ENCODE measurements at regions not wholly inside any gene's neighbourhood (a gene's known extent, or its start where the extent isn't known, plus 50 kb on each side); places are given as distances from the start of the nearest gene placed in this dataset.

DNA sequence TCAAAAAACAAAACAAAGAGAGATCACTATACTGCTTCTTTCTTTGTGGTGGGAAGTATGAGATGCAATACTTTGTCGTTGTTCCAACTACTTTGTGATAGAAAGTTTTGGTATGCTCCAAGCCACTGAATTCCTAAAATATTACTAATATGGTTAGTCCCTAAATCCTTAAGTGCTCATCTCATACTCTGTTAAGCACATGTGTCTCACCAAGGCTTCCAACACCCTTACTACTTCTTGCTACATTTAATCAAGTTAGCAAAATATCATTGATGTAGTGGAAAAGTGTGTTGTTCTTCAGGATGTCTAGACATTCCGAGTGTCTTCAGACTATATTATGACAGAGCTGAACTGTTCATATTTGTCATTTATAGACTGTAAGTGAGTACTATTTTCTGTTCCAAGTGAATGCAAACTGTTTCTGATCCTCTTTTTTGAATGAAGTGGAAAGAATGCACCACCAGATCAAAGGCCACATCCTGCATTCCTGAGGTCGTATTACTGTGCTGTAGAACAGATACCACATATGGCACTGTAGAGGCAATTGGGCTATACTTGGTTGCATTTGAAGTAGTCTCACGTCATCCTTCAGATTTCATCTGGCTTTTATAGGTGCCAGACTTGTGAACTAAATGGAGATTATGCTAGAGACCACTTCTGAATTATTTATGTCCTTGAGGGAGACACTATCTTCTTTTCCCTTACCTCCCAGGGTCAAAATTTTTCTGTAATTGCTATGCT lies 298.4 kb upstream of the ZNF521 start:
- Mint-ChIP-seq H3K4me1 (peaks cover 12% of the 10 kb centered on the region), H3K4me3 (no peak overlapping the region), H3K9me3 (no peaks in the 10 kb centered on the region), H3K27ac (no peak overlapping the region), H3K36me3 (ENCODE audit: low read depth) (no peaks in the 10 kb centered on the region), H3K27me3 (ENCODE audit: low read depth, poor library complexity) (peaks cover 3% of the 10 kb centered on the region)
- TF ChIP-seq, protein P1, sequence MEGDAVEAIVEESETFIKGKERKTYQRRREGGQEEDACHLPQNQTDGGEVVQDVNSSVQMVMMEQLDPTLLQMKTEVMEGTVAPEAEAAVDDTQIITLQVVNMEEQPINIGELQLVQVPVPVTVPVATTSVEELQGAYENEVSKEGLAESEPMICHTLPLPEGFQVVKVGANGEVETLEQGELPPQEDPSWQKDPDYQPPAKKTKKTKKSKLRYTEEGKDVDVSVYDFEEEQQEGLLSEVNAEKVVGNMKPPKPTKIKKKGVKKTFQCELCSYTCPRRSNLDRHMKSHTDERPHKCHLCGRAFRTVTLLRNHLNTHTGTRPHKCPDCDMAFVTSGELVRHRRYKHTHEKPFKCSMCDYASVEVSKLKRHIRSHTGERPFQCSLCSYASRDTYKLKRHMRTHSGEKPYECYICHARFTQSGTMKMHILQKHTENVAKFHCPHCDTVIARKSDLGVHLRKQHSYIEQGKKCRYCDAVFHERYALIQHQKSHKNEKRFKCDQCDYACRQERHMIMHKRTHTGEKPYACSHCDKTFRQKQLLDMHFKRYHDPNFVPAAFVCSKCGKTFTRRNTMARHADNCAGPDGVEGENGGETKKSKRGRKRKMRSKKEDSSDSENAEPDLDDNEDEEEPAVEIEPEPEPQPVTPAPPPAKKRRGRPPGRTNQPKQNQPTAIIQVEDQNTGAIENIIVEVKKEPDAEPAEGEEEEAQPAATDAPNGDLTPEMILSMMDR (IDR thresholded peaks at IDR 0.05), result no peak
- DNase-seq, result no peak

DNA sequence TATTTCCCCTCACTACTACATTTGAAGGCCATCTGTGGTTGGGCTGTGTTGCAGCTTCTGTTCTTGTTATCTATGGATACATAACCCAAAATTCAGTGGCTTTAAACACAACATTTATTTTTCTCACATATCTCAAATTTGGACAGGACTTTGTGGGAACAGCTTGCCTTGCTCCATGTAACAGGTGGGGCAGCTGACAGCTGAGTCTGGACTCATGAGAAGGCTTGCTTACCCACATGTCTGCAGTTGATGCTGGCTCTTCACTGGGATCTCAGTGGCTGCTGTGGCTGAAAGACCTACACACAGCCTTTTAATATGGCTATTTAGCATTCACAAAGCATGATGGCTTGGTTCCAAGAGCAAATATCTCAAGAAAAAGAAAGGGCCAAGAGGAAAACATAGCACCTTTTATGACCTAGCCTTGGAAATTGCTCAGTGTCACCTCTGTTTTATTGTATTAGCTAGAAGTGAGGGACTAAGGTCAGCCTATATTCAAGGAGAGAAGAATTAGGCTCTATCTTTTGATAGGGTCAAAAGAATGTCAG lies 296.8 kb upstream of the ZNF521 start:
- Mint-ChIP-seq H3K4me3 (no peak overlapping the region), H3K36me3 (ENCODE audit: low read depth) (no peaks in the 10 kb centered on the region), H3K27ac (no peak overlapping the region), H3K9me3 (no peaks in the 10 kb centered on the region), H3K27me3 (ENCODE audit: low read depth, poor library complexity) (no peaks in the 10 kb centered on the region), H3K4me1 (peaks cover 12% of the 10 kb centered on the region)
- no peak for DNase-seq
- TF ChIP-seq, protein P1 (IDR thresholded peaks at IDR 0.05), result no peak

DNA sequence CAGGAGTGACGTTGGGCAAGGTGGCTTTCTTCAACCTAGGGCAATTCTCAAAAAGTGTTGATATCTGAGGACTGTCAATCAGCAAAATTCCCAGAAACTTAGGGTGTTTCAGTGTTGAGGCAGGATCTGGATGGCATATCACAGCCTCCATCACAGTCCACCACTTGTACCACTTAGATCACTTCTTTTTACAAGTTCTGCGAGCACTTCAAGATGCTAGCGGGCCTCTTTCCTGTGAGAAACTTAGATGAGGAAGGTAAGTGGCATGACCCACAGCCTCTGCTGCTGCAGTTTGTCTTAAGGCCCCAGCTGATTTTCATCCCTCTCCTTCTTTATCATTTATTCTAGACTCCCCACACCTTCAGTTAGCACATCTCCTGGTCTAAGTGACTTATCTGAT lies 295.4 kb upstream of the ZNF521 start:
- Mint-ChIP-seq H3K27me3 (ENCODE audit: low read depth, poor library complexity) (no peaks in the 10 kb centered on the region), H3K9me3 (no peaks in the 10 kb centered on the region), H3K27ac (no peak overlapping the region), H3K4me1 (peaks cover 14% of the 10 kb centered on the region), H3K36me3 (ENCODE audit: low read depth) (no peaks in the 10 kb centered on the region), H3K4me3 (no peak overlapping the region)
- no peak for DNase-seq
- TF ChIP-seq, protein P1 (IDR thresholded peaks at IDR 0.05), result no peak

DNA sequence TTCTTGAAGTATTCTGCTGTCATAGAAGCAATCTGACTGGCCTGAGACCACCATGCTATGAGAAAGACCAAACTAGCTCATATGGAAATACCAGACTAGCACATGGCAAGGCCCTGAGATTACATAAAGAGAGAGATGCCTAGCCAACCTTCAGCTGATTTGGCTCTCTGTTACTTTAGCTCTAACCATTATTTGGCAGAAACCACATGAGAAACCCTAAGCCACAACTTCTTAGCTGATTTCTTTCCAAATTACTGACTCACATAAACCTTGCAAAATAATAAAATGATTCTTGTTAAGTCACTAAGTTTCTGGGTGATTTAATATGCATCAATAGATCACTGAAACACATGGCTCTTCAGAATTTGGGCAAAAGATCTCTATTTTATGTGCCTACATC lies 295.0 kb upstream of the ZNF521 start:
- Mint-ChIP-seq H3K27me3 (ENCODE audit: low read depth, poor library complexity) (no peaks in the 10 kb centered on the region), H3K4me1 (peaks cover 16% of the 10 kb centered on the region), H3K9me3 (no peaks in the 10 kb centered on the region), H3K36me3 (ENCODE audit: low read depth) (no peaks in the 10 kb centered on the region), H3K27ac (no peak overlapping the region), H3K4me3 (no peak overlapping the region)
- TF ChIP-seq, protein P1 (IDR thresholded peaks at IDR 0.05), result no peak
- DNase-seq, result no peak

DNA sequence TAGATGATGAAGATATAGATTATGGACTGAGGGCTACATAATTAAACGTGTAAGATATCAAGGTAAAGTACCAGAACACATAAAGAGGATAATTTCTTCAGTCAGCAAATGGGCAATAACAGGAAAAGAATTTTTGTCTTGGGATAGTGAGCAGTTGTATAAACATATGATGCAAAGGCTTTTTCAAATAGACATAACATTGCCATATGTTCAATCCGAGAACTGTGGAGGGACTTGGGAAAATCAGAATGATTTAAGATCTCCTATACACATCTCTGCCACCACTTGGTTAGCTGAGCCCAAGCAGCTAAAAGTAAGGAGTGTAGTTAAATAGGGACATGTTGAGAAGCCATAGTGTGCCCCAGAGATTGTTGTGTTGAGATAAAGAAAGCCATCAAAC lies 287.6 kb upstream of the ZNF521 start:
- DNase-seq, result no peak
- Mint-ChIP-seq H3K27me3 (ENCODE audit: low read depth, poor library complexity) (peaks cover 10% of the 10 kb centered on the region), H3K27ac (no peak overlapping the region), H3K4me3 (no peak overlapping the region), H3K36me3 (ENCODE audit: low read depth) (no peaks in the 10 kb centered on the region), H3K4me1 (peaks cover 18% of the 10 kb centered on the region), H3K9me3 (no peaks in the 10 kb centered on the region)
- TF ChIP-seq, protein P1 (IDR thresholded peaks at IDR 0.05), result no peak

DNA sequence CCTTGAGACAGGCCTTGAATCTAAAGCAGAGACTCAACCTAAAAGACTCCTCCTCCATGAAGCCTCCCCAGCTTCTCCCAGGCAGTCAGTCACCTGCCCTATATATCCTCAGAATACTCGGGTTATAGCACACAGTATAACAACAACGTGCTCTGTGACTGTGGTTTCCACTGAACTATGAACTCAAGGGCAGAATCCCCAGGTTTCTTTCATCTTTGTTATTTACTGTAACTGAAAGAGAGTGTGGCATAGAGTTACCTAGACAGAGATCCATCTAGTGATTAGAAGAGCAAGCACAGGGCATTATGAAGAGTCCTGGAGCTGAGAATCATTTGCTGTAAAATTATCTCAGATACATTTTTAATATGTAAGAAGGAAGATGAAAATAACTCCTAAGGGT lies 281.6 kb upstream of the ZNF521 start:
- TF ChIP-seq, protein P1 (IDR thresholded peaks at IDR 0.05), result no peak
- Mint-ChIP-seq H3K27ac (no peak overlapping the region), H3K36me3 (ENCODE audit: low read depth) (no peaks in the 10 kb centered on the region), H3K27me3 (ENCODE audit: low read depth, poor library complexity) (peaks cover 8% of the 10 kb centered on the region), H3K4me3 (no peak overlapping the region), H3K9me3 (peaks cover 18% of the 10 kb centered on the region), H3K4me1 (peaks cover 19% of the 10 kb centered on the region)
- DNase-seq, result no peak
